ENCODE measurements at regions not wholly inside any gene's neighbourhood (a gene's known extent, or its start where the extent isn't known, plus 50 kb on each side); places are given as distances from the start of the nearest gene placed in this dataset.
A peak's percentile ranks its signal among the peaks of the same experiment; 100 is the strongest.

GRCh38 chr3:106783231-106783630 is 594.0 kb upstream of the CCDC54 start:
- DNase-seq (ENCODE audit: low spot score) (no peak), ATAC-seq (no peak)

GRCh38 chr3:106789276-106789675 is 588.0 kb upstream of the CCDC54 start:
- DNase-seq (ENCODE audit: low spot score) (no peak), ATAC-seq (no peak)

GRCh38 chr3:106792716-106793115 is 584.5 kb upstream of the CCDC54 start:
- ATAC-seq: no peak
- DNase-seq (ENCODE audit: low spot score): no peak

- no peak for ATAC-seq
Measured at GRCh38 chr3:106794442-106794841, 582.8 kb upstream of the CCDC54 start.

GRCh38 chr3:106795553-106795952 is 581.7 kb upstream of the CCDC54 start:
- no peak for ATAC-seq
- DNase-seq (ENCODE audit: low spot score): no peak

More at GRCh38 chr3:106794442-106794841, 582.8 kb upstream of the CCDC54 start:
- no peak for DNase-seq (ENCODE audit: low spot score)

- ATAC-seq (no peak), DNase-seq (ENCODE audit: low spot score) (no peak)
Measured at GRCh38 chr3:106797461-106797860, 579.8 kb upstream of the CCDC54 start.

- ATAC-seq: no peak
Measured at GRCh38 chr3:106805625-106806024, 571.6 kb upstream of the CCDC54 start.

GRCh38 chr3:106806964-106807363 is 570.3 kb upstream of the CCDC54 start:
- DNase-seq (ENCODE audit: low spot score) (no peak), ATAC-seq (no peak)

More at GRCh38 chr3:106805625-106806024, 571.6 kb upstream of the CCDC54 start:
- DNase-seq (ENCODE audit: low spot score): no peak

- no peak for ATAC-seq
- no peak for DNase-seq (ENCODE audit: low spot score)
Measured at GRCh38 chr3:106809041-106809440, 568.2 kb upstream of the CCDC54 start.

GRCh38 chr3:106809623-106810299 is 567.5 kb upstream of the CCDC54 start:
- no peak for DNase-seq (ENCODE audit: low spot score)
- ATAC-seq: no peak

- ATAC-seq: no peak
Measured at GRCh38 chr3:106810300-106810875, 566.9 kb upstream of the CCDC54 start.

GRCh38 chr3:106811376-106811775 is 565.9 kb upstream of the CCDC54 start:
- no peak for ATAC-seq
- no peak for DNase-seq (ENCODE audit: low spot score)

More at GRCh38 chr3:106810300-106810875, 566.9 kb upstream of the CCDC54 start:
- DNase-seq (ENCODE audit: low spot score): no peak

- DNase-seq (ENCODE audit: low spot score) (no peak), ATAC-seq (no peak)
Measured at GRCh38 chr3:106813742-106814141, 563.5 kb upstream of the CCDC54 start.

- DNase-seq (ENCODE audit: low spot score) (no peak), ATAC-seq (peak; percentile 37)
Measured at GRCh38 chr3:106814231-106814630, 563.0 kb upstream of the CCDC54 start.

- no peak for DNase-seq (ENCODE audit: low spot score)
Measured at GRCh38 chr3:106816838-106817237, 560.4 kb upstream of the CCDC54 start.

GRCh38 chr3:106817706-106818105 is 559.5 kb upstream of the CCDC54 start:
- no peak for ATAC-seq

More at GRCh38 chr3:106816838-106817237, 560.4 kb upstream of the CCDC54 start:
- no peak for ATAC-seq

GRCh38 chr3:106819440-106819839 is 557.8 kb upstream of the CCDC54 start:
- no peak for DNase-seq (ENCODE audit: low spot score)
- no peak for ATAC-seq

More at GRCh38 chr3:106817706-106818105, 559.5 kb upstream of the CCDC54 start:
- no peak for DNase-seq (ENCODE audit: low spot score)

GRCh38 chr3:106820726-106821362 is 556.4 kb upstream of the CCDC54 start:
- ATAC-seq: no peak
- DNase-seq (ENCODE audit: low spot score): no peak

- ATAC-seq (no peak), DNase-seq (ENCODE audit: low spot score) (no peak)
Measured at GRCh38 chr3:106821801-106822200, 555.4 kb upstream of the CCDC54 start.

GRCh38 chr3:106822204-106822603 is 555.0 kb upstream of the CCDC54 start:
- ATAC-seq: no peak
- DNase-seq (ENCODE audit: low spot score): no peak

- no peak for DNase-seq (ENCODE audit: low spot score)
- ATAC-seq: no peak
Measured at GRCh38 chr3:106823701-106824100, 553.5 kb upstream of the CCDC54 start.

- ATAC-seq: peak; percentile 68
- no peak for DNase-seq (ENCODE audit: low spot score)
Measured at GRCh38 chr3:106824856-106825255, 552.4 kb upstream of the CCDC54 start.
